ENCODE measurements at regions not wholly inside any gene's neighbourhood (a gene's known extent, or its start where the extent isn't known, plus 50 kb on each side); places are given as distances from the start of the nearest gene placed in this dataset.
A peak's percentile ranks its signal among the peaks of the same experiment; 100 is the strongest.
"Not testable (repeated sequence)": the region's sequence is repeated elsewhere in the genome, so short reads cannot be mapped to it uniquely, and the experiment has no call there.

DNA sequence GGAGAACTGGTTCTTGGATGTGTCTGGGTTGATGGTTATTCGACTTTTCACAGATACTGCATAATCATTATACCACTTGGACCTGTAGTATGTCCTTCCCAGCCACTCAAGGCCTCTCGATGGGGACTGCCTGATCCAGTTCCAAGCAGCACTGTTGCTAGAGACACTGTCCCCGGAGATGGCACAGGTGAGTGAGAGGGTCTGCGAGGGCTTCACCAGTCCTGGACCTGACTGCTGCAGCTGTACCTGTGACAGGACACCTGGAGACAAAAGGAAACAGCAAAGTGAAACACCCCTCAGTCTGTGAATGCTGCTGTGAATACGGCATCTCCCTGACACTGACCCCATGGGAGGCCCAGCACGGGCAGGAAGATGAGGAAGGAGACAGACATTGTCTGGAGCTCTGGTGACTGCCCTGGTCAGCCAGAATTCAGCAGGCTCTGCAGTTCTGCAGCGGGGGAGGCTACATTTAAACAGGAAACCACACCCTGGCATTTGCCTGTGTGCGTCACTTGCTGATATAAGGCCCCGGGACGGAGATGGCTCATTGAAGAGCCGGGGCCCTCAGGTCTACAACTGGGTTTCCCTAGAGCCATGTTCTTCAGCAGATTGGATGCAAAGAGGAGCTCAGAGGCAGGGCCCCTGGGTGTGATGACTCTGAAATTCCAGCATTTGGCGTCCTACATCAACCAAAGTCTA is 413.6 kb downstream of the TMEM121 start:
- H3K27ac Mint-ChIP-seq, result no peak overlapping the region
- ATAC-seq (no peak), DNase-seq (no peak)
- POLR2A ChIA-PET, result no interaction called here
- peaks cover 13% of the 10 kb centered on the region for H3K27me3 Mint-ChIP-seq (ENCODE audit: low read depth)
- peaks cover 8% of the 10 kb centered on the region for H3K4me1 Mint-ChIP-seq (ENCODE audit: low read depth)
- CTCF ChIA-PET, result interaction anchor here (0.6 kb wide), 1 partner anchor 154 kb away, joined by 3 read pairs; no protein-coding TSS in a partner anchor
- H3K36me3 Mint-ChIP-seq (ENCODE audit: low read depth), result peaks cover 1% of the 10 kb centered on the region
- peaks cover 21% of the 10 kb centered on the region for H3K9me3 Mint-ChIP-seq (ENCODE audit: insufficient read depth)
- H3K4me3 Mint-ChIP-seq, result no peak overlapping the region

- Mint-ChIP-seq H3K4me1 (ENCODE audit: low read depth) (peaks cover 11% of the 10 kb centered on the region), H3K27ac (no peak overlapping the region), H3K4me3 (no peak overlapping the region), H3K9me3 (ENCODE audit: insufficient read depth) (peaks cover 21% of the 10 kb centered on the region), H3K36me3 (ENCODE audit: low read depth) (peaks cover 1% of the 10 kb centered on the region), H3K27me3 (ENCODE audit: low read depth) (peaks cover 6% of the 10 kb centered on the region)
- ChIA-PET CTCF (interaction anchor here (0.6 kb wide), 1 partner anchor 155 kb away, joined by 3 read pairs; no protein-coding TSS in a partner anchor), POLR2A (no interaction called here)
- no peak for DNase-seq
- ATAC-seq, result no peak
Measured at GRCh38 chr14:105940534-105941225, 414.3 kb downstream of the TMEM121 start.

DNA sequence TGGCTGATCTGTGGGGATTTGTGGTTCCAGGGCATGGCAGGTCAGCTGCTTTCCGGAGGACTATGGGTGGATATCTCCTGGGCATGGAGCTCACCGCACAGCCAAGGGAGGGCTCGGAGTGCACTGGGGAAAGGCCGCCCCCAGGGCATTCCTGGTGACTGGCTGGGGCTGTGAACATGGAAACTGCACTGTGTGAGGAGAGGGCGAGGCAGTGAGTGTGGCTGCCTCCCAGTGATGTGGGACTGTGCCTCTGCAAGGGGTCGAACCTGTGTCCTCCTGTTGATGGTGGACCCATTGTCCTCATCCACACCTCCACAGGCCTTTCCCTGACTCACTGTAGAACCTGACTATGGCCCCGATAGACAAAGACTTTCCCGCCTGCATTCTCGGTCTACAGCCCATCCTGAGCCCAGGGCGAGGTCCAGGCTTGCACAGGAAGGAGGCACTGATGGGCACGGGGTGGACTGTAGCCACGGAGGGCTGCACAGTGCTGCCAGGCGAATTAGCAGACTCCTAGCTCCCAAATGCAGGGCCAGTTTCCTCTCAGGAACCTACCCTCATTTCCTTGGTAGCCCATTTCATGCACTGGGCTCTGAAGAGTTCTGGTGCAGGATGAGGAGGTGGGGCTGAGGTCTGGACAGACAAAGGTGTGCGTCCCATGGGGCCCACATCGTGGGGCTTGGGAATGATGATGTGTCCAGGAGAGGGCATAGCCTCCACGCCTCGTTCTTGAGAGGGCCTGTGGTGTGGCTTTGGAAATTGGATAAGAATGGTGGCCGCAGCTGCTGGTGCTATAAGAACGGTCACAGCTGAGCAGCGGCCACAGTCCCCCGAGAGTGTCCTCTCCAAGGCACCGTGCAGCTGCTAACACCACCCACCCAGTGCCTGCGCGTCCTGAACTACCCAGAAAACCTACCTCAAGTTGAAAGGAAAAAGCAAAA is 415.1 kb downstream of the TMEM121 start:
- Mint-ChIP-seq H3K9me3 (ENCODE audit: insufficient read depth) (peaks cover 17% of the 10 kb centered on the region), H3K27ac (no peak overlapping the region), H3K4me1 (ENCODE audit: low read depth) (peaks cover 11% of the 10 kb centered on the region), H3K4me3 (no peak overlapping the region), H3K36me3 (ENCODE audit: low read depth) (peaks cover 1% of the 10 kb centered on the region), H3K27me3 (ENCODE audit: low read depth) (peaks cover 2% of the 10 kb centered on the region)
- no peak for ATAC-seq
- ChIA-PET CTCF (interaction anchor here (1.0 to 1.3 kb wide), 3 partner anchors 70 to 264 kb away, joined by 3 read pairs; no protein-coding TSS in a partner anchor), POLR2A (no interaction called here)
- no peak for DNase-seq

DNA sequence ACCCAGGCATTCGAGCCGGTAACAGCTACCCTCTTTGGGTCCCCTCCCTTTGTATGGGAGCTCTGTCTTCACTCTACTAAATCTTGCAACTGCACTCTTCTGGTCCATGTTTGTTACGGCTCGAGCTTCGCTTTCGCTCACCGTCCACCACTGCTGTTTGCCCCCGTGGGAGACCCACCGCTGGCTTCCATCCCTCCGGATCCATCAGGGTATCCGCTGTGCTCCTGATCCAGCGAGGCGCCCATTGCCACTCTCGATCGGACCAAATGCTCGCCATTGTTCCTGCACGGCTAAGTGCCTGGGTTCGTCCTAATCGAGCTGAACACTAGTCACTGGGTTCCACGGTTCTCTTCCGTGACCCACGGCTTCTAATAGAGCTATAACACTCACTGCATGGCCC is 416.3 kb downstream of the TMEM121 start:
- H3K4me1 Mint-ChIP-seq (ENCODE audit: low read depth), result peaks cover 11% of the 10 kb centered on the region
- ATAC-seq; H3K4me3 Mint-ChIP-seq; H3K27ac Mint-ChIP-seq; DNase-seq; H3K27me3 Mint-ChIP-seq (ENCODE audit: low read depth); POLR2A ChIA-PET; H3K36me3 Mint-ChIP-seq (ENCODE audit: low read depth): not testable (repeated sequence)
- CTCF ChIA-PET, result interaction anchor here (1.0 to 1.6 kb wide), 8 partner anchors 59 to 265 kb away, joined by 3 to 9 read pairs (median 3); no protein-coding TSS in a partner anchor
- H3K9me3 Mint-ChIP-seq (ENCODE audit: insufficient read depth), result peaks cover 17% of the 10 kb centered on the region

GRCh38 chr14:105943973-105944602 is 417.7 kb downstream of the TMEM121 start:
- peaks cover 1% of the 10 kb centered on the region for H3K36me3 Mint-ChIP-seq (ENCODE audit: low read depth)
- no peak overlapping the region for H3K27ac Mint-ChIP-seq
- ChIA-PET CTCF (interaction anchor here (0.6 to 2.2 kb wide), 13 partner anchors 8 to 473 kb away, joined by 3 to 9 read pairs (median 4); no protein-coding TSS in a partner anchor), POLR2A (no interaction called here)
- peaks cover 5% of the 10 kb centered on the region for H3K27me3 Mint-ChIP-seq (ENCODE audit: low read depth)
- no peak for DNase-seq
- H3K4me3 Mint-ChIP-seq, result no peak overlapping the region
- no peak for ATAC-seq
- peaks cover 13% of the 10 kb centered on the region for H3K4me1 Mint-ChIP-seq (ENCODE audit: low read depth)
- peaks cover 11% of the 10 kb centered on the region for H3K9me3 Mint-ChIP-seq (ENCODE audit: insufficient read depth)

DNA sequence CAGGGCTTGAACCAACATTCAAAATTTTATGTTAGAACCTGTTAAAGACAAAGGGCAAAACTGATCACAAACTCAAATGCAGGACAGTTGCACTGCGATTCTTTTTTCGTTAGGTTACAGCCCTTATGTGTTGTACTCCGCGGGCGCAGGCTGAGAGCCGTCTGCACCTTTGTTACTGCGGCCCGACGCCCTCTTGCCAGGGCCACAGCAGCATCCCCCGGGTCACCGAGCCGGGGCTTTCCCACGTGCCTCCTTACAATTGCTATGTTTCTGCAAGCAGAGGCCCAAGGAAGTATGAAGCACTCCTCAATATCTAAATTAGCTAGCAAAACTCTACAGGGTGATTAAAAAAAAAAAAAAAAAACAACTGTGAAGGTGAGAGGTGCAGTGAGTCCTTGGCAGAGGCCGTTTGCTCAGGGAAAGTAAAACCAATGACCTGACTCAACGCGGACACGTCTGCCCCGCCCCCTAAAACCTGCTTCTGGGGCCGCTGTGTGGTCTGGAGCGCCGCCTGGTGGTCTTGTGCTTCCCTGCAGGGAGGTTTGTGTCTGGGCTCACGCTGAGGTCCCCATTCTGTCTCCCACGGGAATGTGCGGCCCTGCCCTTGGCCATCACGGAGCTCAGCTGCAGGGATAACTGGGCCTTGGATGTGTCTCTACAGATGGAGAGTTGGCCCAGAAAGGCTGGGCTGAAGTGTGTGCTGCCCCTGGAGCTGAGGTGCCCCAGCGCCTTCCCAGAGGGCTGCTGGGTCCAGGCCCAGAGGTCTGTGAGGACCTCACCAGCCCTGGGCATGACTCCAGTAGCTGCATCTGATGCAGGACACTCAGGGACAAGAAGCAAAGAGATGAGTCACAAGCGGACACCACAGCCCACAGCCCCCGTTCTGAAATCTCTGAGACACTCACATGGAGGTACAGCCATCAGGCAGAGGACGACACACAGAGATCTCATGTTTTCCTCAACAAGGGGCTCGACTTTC is 418.5 kb downstream of the TMEM121 start:
- peaks cover 3% of the 10 kb centered on the region for H3K9me3 Mint-ChIP-seq (ENCODE audit: insufficient read depth)
- H3K4me1 Mint-ChIP-seq (ENCODE audit: low read depth), result peaks cover 13% of the 10 kb centered on the region
- peak; percentile 90 for ATAC-seq
- ChIA-PET POLR2A (no interaction called here), CTCF (interaction anchor here (0.7 to 2.3 kb wide), 21 partner anchors 9 to 472 kb away, joined by 3 to 8 read pairs (median 4); no protein-coding TSS in a partner anchor)
- peak; percentile 85 for DNase-seq
- H3K27me3 Mint-ChIP-seq (ENCODE audit: low read depth), result peaks cover 5% of the 10 kb centered on the region
- H3K36me3 Mint-ChIP-seq (ENCODE audit: low read depth), result no peaks in the 10 kb centered on the region
- no peak overlapping the region for H3K4me3 Mint-ChIP-seq
- H3K27ac Mint-ChIP-seq, result no peak overlapping the region

GRCh38 chr14:105945896-105946295 is 419.5 kb downstream of the TMEM121 start:
- no peak overlapping the region for H3K4me3 Mint-ChIP-seq
- peak; percentile 40 for ATAC-seq
- POLR2A ChIA-PET, result no interaction called here
- peaks cover 5% of the 10 kb centered on the region for H3K27me3 Mint-ChIP-seq (ENCODE audit: low read depth)
- no peak overlapping the region for H3K27ac Mint-ChIP-seq
- H3K36me3 Mint-ChIP-seq (ENCODE audit: low read depth), result no peaks in the 10 kb centered on the region
- H3K9me3 Mint-ChIP-seq (ENCODE audit: insufficient read depth), result no peaks in the 10 kb centered on the region
- CTCF ChIA-PET, result interaction anchor here (0.7 to 2.3 kb wide), 15 partner anchors 12 to 272 kb away, joined by 3 to 8 read pairs (median 4); no protein-coding TSS in a partner anchor
- DNase-seq, result peak; percentile 59
- peaks cover 9% of the 10 kb centered on the region for H3K4me1 Mint-ChIP-seq (ENCODE audit: low read depth)

DNA sequence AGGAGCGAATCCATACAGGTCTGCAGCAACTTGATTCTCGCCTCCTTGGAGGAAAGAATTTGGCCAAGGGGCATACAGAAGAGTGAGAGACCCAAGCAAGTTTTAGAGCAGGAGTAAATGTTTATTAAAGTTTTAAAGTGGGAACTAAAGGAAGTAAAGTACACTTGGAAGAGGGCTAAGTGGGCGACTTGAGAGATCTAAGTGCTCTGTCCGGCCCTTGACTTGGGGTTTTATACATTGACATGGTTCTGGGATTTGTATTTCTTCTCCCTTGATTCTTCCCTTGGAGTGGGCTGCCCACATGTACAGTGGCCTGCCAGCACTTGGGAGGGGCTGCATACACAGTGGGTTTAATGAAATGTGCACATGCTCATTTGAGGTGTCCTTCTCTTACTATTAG is 421.2 kb downstream of the TMEM121 start:
- Mint-ChIP-seq H3K4me3 (no peak overlapping the region), H3K27ac (no peak overlapping the region), H3K4me1 (ENCODE audit: low read depth) (peaks cover 9% of the 10 kb centered on the region), H3K36me3 (ENCODE audit: low read depth) (no peaks in the 10 kb centered on the region), H3K27me3 (ENCODE audit: low read depth) (peaks cover 8% of the 10 kb centered on the region), H3K9me3 (ENCODE audit: insufficient read depth) (no peaks in the 10 kb centered on the region)
- ChIA-PET CTCF (no interaction called here), POLR2A (no interaction called here)
- no peak for ATAC-seq
- no peak for DNase-seq

DNA sequence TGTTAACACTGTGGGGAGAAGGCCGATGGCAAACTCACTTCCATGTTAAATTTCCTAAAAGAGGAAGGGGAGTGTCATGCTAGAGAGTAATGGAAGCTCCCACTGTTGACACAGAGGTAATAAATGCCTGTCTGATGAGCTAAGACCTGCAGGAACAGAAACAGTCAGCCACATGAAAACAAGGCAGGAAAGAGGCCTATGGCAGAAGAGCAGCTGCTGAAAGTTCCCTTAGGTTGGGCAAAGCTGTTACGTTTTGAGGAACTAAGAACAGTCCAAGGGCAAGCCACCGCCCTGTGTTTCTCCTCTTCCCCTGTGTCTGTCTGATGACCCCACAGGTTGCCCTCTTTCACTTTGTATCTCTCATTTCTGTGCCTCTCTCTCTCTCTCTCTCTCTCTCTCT is 422.6 kb downstream of the TMEM121 start:
- H3K27me3 Mint-ChIP-seq (ENCODE audit: low read depth), result peaks cover 18% of the 10 kb centered on the region
- H3K4me1 Mint-ChIP-seq (ENCODE audit: low read depth); H3K9me3 Mint-ChIP-seq (ENCODE audit: insufficient read depth); H3K4me3 Mint-ChIP-seq; ATAC-seq; H3K27ac Mint-ChIP-seq; H3K36me3 Mint-ChIP-seq (ENCODE audit: low read depth); DNase-seq; POLR2A ChIA-PET: not testable (repeated sequence)
- CTCF ChIA-PET, result interaction anchor here (1.2 to 1.7 kb wide), 2 partner anchors 25 to 53 kb away, joined by 3 to 6 read pairs; no protein-coding TSS in a partner anchor

DNA sequence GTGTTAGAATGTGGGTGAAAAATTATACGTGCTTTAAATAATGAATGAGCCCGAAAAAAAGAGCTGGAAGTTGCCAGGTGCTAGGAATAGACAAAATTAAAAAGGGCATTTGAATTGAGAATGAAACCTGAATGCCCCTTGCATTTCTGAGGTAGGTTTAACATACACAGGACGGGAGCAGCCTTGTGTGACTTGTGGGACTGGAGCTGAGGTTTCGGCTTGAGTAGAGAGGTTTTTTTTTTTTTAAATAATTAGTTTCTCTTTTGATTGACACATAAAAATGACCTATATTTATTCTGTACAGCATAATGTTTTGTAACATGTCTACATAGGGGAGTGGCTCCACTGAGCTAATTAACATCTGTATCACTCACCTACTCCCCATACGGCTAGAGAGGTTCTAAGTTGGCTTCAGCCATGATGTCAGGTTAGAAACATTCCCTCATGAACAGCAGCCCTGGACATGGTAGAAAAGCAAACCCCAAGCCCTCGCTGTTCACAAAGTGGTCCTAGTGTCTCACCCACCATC is 424.0 kb downstream of the TMEM121 start:
- POLR2A ChIA-PET; H3K9me3 Mint-ChIP-seq (ENCODE audit: insufficient read depth); H3K36me3 Mint-ChIP-seq (ENCODE audit: low read depth); H3K4me1 Mint-ChIP-seq (ENCODE audit: low read depth); ATAC-seq; H3K4me3 Mint-ChIP-seq; DNase-seq; H3K27ac Mint-ChIP-seq: not testable (repeated sequence)
- CTCF ChIA-PET, result interaction anchor here (1.6 kb wide), 1 partner anchor 51 kb away, joined by 7 read pairs; no protein-coding TSS in a partner anchor
- peaks cover 29% of the 10 kb centered on the region for H3K27me3 Mint-ChIP-seq (ENCODE audit: low read depth)

Data from activated CD8-positive, alpha-beta T cell treated with anti-CD3 and anti-CD28 coated beads, Interleukin-2, amount 10 ng/mL, durations not matched to agents 7 days and 5 days (primary cell).